Naive thymus-derived CD4-positive, alpha-beta T cell (primary cell): ENCODE measurements at regions not wholly inside any gene's neighbourhood (a gene's known extent, or its start where the extent isn't known, plus 50 kb on each side); places are given as distances from the start of the nearest gene placed in this dataset.

Experiments
- ATAC-seq: fragments of 150-1000 bp; cut with Tn5 transposase; 2 replicates; pipeline ENCODE4 v1.10.0; 2021; ENCODE audit warnings: mild to moderate bottlenecking, moderate library complexity
- CTCF ChIA-PET: fragments of 350-600 bp; sonication (Branson Sonifier 250); formaldehyde crosslinking; loops from one replicate; lab custom pipeline; 2021; ENCODE audit warnings: antibody characterized with exemption; lab: Charles Lee
- POLR2A ChIA-PET: fragments of 350-600 bp; sonication (Branson Sonifier 250); formaldehyde crosslinking; loops from one replicate; lab custom pipeline; 2021; ENCODE audit warnings: antibody characterized with exemption, inconsistent platforms; lab: Charles Lee
- DNase-seq, 9 donors: peaks; one replicate each; pipeline versions ENCODE4 v3.0.0 to v3.0.0-alpha.2; 2020 to 2022; ENCODE audit warnings: mixed read lengths in 1 of 9
- H3K27ac ChIP-seq: one replicate; pipeline ENCODE4 v1.7.0; 2013; ENCODE audit warnings: mild to moderate bottlenecking, low read depth, low read length, moderate library complexity
- H3K27me3 ChIP-seq, 2 donors: one replicate each; pipeline ENCODE4 v1.7.0; 2013; ENCODE audit warnings: low read length in 2 of 2, mild to moderate bottlenecking in 2 of 2, moderate library complexity in 2 of 2; ENCODE audit not compliant: control insufficient read depth in 2 of 2, insufficient read depth in 2 of 2
- H3K36me3 ChIP-seq, 3 experiments: 1 replicate in 2 of 3; 2 replicates in 1 of 3; pipeline ENCODE4 v1.7.0; 2013; ENCODE audit warnings: low read length in 3 of 3, mild to moderate bottlenecking in 3 of 3, moderate library complexity in 1 of 3; ENCODE audit not compliant: insufficient read depth in 3 of 3, control insufficient read depth in 2 of 3
- H3K4me1 ChIP-seq, 2 donors: one replicate each; pipeline ENCODE4 v1.7.0; 2013; ENCODE audit warnings: low read length in 2 of 2, mild to moderate bottlenecking in 2 of 2, moderate library complexity in 1 of 2; ENCODE audit not compliant: control insufficient read depth in 2 of 2, insufficient read depth in 2 of 2
- H3K4me3 ChIP-seq: 2 replicates; pipeline ENCODE4 v1.7.0; 2013; ENCODE audit warnings: mild to moderate bottlenecking, low read length
- H3K9me3 ChIP-seq, 3 experiments: 1 replicate in 2 of 3; 2 replicates in 1 of 3; pipeline ENCODE4 v1.7.0; 2013; ENCODE audit warnings: low read length in 3 of 3; ENCODE audit not compliant: control insufficient read depth in 2 of 3
- H3K27ac Mint-ChIP-seq, 9 donors: one replicate each; pipeline ENCODE4 v1.8.0; 2020 to 2022; ENCODE audit warnings: mixed read lengths in 9 of 9, mild to moderate bottlenecking in 8 of 9, moderate library complexity in 5 of 9, inconsistent platforms in 2 of 9
- H3K27me3 Mint-ChIP-seq, 5 donors: one replicate each; pipeline ENCODE4 v1.8.0; 2021 to 2022; ENCODE audit warnings: mixed read lengths in 5 of 5, mild to moderate bottlenecking in 1 of 5
- H3K36me3 Mint-ChIP-seq, 5 donors: one replicate each; pipeline ENCODE4 v1.8.0; 2020 to 2022; ENCODE audit warnings: mixed read lengths in 5 of 5, mild to moderate bottlenecking in 3 of 5, inconsistent platforms in 1 of 5
- H3K4me1 Mint-ChIP-seq, 7 donors: one replicate each; pipeline ENCODE4 v1.8.0; 2020 to 2022; ENCODE audit warnings: mixed read lengths in 7 of 7, mild to moderate bottlenecking in 3 of 7, inconsistent platforms in 1 of 7
- H3K4me3 Mint-ChIP-seq, 10 donors: one replicate each; pipeline ENCODE4 v1.8.0; 2020 to 2022; ENCODE audit warnings: mild to moderate bottlenecking in 10 of 10, mixed read lengths in 10 of 10, moderate library complexity in 6 of 10, inconsistent platforms in 2 of 10
- H3K9me3 Mint-ChIP-seq, 11 donors: one replicate each; pipeline ENCODE4 v1.8.0; 2020 to 2022; ENCODE audit warnings: mixed read lengths in 11 of 11, mild to moderate bottlenecking in 4 of 11, inconsistent platforms in 1 of 11, moderate library complexity in 1 of 11
- intact Hi-C, 2 donors: fragments of 100-400 bp; cut with micrococcal nuclease; formaldehyde crosslinking; loops; one replicate each; pipeline ENCODE4 v1.15.1; 2023

- POLR2A ChIA-PET, result no interaction called here
- no peaks in the 10 kb centered on the region for H3K4me1 Mint-ChIP-seq
- H3K36me3 ChIP-seq, result no peaks in the 10 kb centered on the region
- H3K27ac ChIP-seq, result no peak overlapping the region
- no peak overlapping the region for H3K27ac Mint-ChIP-seq
- CTCF ChIA-PET, result no interaction called here
- H3K4me3 ChIP-seq, result no peak overlapping the region
- H3K9me3 ChIP-seq, result no peaks in the 10 kb centered on the region
- no peaks in the 10 kb centered on the region for H3K27me3 ChIP-seq
- peaks cover 0 to 3% (median 0%) of the 10 kb centered on the region in 11 donors for H3K9me3 Mint-ChIP-seq
- H3K27me3 Mint-ChIP-seq, result no peaks in the 10 kb centered on the region
- H3K4me1 ChIP-seq, result no peaks in the 10 kb centered on the region
- no peak overlapping the region for H3K4me3 Mint-ChIP-seq
- DNase-seq (no peak), ATAC-seq (no peak)
- no peaks in the 10 kb centered on the region for H3K36me3 Mint-ChIP-seq
- intact Hi-C loops, result no loop called here
Measured at GRCh38 chrX:128848374-128848773, 674.9 kb downstream of the SMARCA1 start.

- H3K27me3 ChIP-seq, result no peaks in the 10 kb centered on the region
- no peaks in the 10 kb centered on the region for H3K4me1 Mint-ChIP-seq
- no peak for ATAC-seq
- H3K4me3 ChIP-seq, result no peak overlapping the region
- no peak overlapping the region for H3K27ac ChIP-seq
- no peaks in the 10 kb centered on the region for H3K27me3 Mint-ChIP-seq
- H3K4me3 Mint-ChIP-seq, result no peak overlapping the region
- intact Hi-C loops, result no loop called here
- no peak for DNase-seq
- ChIA-PET CTCF (no interaction called here), POLR2A (no interaction called here)
- H3K9me3 ChIP-seq, result no peaks in the 10 kb centered on the region
- H3K36me3 ChIP-seq, result no peaks in the 10 kb centered on the region
- H3K4me1 ChIP-seq, result no peaks in the 10 kb centered on the region
- peaks cover 0 to 3% (median 0%) of the 10 kb centered on the region in 11 donors for H3K9me3 Mint-ChIP-seq
- no peak overlapping the region for H3K27ac Mint-ChIP-seq
- no peaks in the 10 kb centered on the region for H3K36me3 Mint-ChIP-seq
Measured at GRCh38 chrX:128846385-128846784, 676.9 kb downstream of the SMARCA1 start.

- CTCF ChIA-PET, result interaction anchor here (0.7 kb wide), 1 partner anchor 1014 kb away, joined by 3 read pairs; no protein-coding TSS in a partner anchor
- Histone ChIP-seq H3K4me1 (no peaks in the 10 kb centered on the region), H3K27me3 (no peaks in the 10 kb centered on the region), H3K27ac (no peak overlapping the region), H3K9me3 (no peaks in the 10 kb centered on the region), H3K4me3 (no peak overlapping the region), H3K36me3 (no peaks in the 10 kb centered on the region)
- H3K4me1 Mint-ChIP-seq, result no peaks in the 10 kb centered on the region
- H3K27me3 Mint-ChIP-seq, result peaks cover 0 to 4% (median 0%) of the 10 kb centered on the region in 5 donors
- DNase-seq (no peak), ATAC-seq (no peak)
- H3K9me3 Mint-ChIP-seq, result no peaks in the 10 kb centered on the region
- no peaks in the 10 kb centered on the region for H3K36me3 Mint-ChIP-seq
- H3K27ac Mint-ChIP-seq, result no peak overlapping the region
- H3K4me3 Mint-ChIP-seq, result no peak overlapping the region
- intact Hi-C loops, result no loop called here
- POLR2A ChIA-PET, result no interaction called here
Measured at GRCh38 chrX:128818690-128819089, 704.6 kb downstream of the SMARCA1 start.

- Mint-ChIP-seq H3K9me3 (no peaks in the 10 kb centered on the region), H3K27ac (no peak overlapping the region), H3K27me3 (peaks cover 0 to 4% (median 0%) of the 10 kb centered on the region in 5 donors), H3K4me3 (no peak overlapping the region), H3K4me1 (no peaks in the 10 kb centered on the region), H3K36me3 (no peaks in the 10 kb centered on the region)
- no peaks in the 10 kb centered on the region for H3K36me3 ChIP-seq
- H3K9me3 ChIP-seq, result no peaks in the 10 kb centered on the region
- no peak overlapping the region for H3K27ac ChIP-seq
- H3K27me3 ChIP-seq, result no peaks in the 10 kb centered on the region
- intact Hi-C loops, result no loop called here
- H3K4me3 ChIP-seq, result no peak overlapping the region
- CTCF ChIA-PET, result no interaction called here
- ATAC-seq, result no peak
- no peak for DNase-seq
- H3K4me1 ChIP-seq, result no peaks in the 10 kb centered on the region
- POLR2A ChIA-PET, result no interaction called here
Measured at GRCh38 chrX:128816919-128817318, 706.4 kb downstream of the SMARCA1 start.

- POLR2A ChIA-PET, result no interaction called here
Measured at GRCh38 chrX:128807367-128807766, 715.9 kb downstream of the SMARCA1 start.

GRCh38 chrX:128805236-128805635, 718.1 kb downstream of the SMARCA1 start:
- peaks cover 0 to 9% (median 0%) of the 10 kb centered on the region in 3 experiments for H3K9me3 ChIP-seq
- H3K4me3 ChIP-seq, result no peak overlapping the region
- Mint-ChIP-seq H3K36me3 (no peaks in the 10 kb centered on the region), H3K27me3 (peaks cover 0 to 7% (median 0%) of the 10 kb centered on the region in 5 donors), H3K4me3 (no peak overlapping the region), H3K27ac (no peak overlapping the region), H3K4me1 (peaks cover 0 to 1% (median 0%) of the 10 kb centered on the region in 7 donors), H3K9me3 (peaks cover 0 to 26% (median 11%) of the 10 kb centered on the region in 11 donors)
- CTCF ChIA-PET, result no interaction called here
- H3K4me1 ChIP-seq, result no peaks in the 10 kb centered on the region
- H3K36me3 ChIP-seq, result no peaks in the 10 kb centered on the region
- intact Hi-C loops, result no loop called here
- POLR2A ChIA-PET, result no interaction called here
- H3K27me3 ChIP-seq, result no peaks in the 10 kb centered on the region
- no peak overlapping the region for H3K27ac ChIP-seq
- ATAC-seq, result no peak
- no peak for DNase-seq

More at GRCh38 chrX:128807367-128807766, 715.9 kb downstream of the SMARCA1 start:
- Histone ChIP-seq H3K27ac (no peak overlapping the region), H3K4me1 (no peaks in the 10 kb centered on the region), H3K36me3 (no peaks in the 10 kb centered on the region), H3K9me3 (peaks cover 0 to 9% (median 0%) of the 10 kb centered on the region in 3 experiments), H3K27me3 (no peaks in the 10 kb centered on the region), H3K4me3 (no peak overlapping the region)
- Mint-ChIP-seq H3K36me3 (no peaks in the 10 kb centered on the region), H3K27ac (peak overlapping the region in 1 of 9 donors; percentile 48), H3K4me1 (no peaks in the 10 kb centered on the region), H3K9me3 (peaks cover 0 to 26% (median 11%) of the 10 kb centered on the region in 11 donors), H3K4me3 (no peak overlapping the region), H3K27me3 (peaks cover 0 to 7% (median 0%) of the 10 kb centered on the region in 5 donors)
- intact Hi-C loops, result no loop called here
- DNase-seq (peak in 2 of 9 donors; percentile 4 to 35), ATAC-seq (no peak)
- CTCF ChIA-PET, result no interaction called here

- POLR2A ChIA-PET, result no interaction called here
Measured at GRCh38 chrX:128804828-128805227, 718.5 kb downstream of the SMARCA1 start.

More at GRCh38 chrX:128804828-128805227, 718.5 kb downstream of the SMARCA1 start:
- intact Hi-C loops, result no loop called here
- Histone ChIP-seq H3K36me3 (no peaks in the 10 kb centered on the region), H3K27ac (no peak overlapping the region), H3K4me3 (no peak overlapping the region), H3K4me1 (no peaks in the 10 kb centered on the region), H3K9me3 (peaks cover 0 to 9% (median 0%) of the 10 kb centered on the region in 3 experiments), H3K27me3 (no peaks in the 10 kb centered on the region)
- no peak for ATAC-seq
- peaks cover 0 to 7% (median 0%) of the 10 kb centered on the region in 5 donors for H3K27me3 Mint-ChIP-seq
- peaks cover 0 to 26% (median 11%) of the 10 kb centered on the region in 11 donors for H3K9me3 Mint-ChIP-seq
- DNase-seq, result no peak
- no peak overlapping the region for H3K4me3 Mint-ChIP-seq
- peaks cover 0 to 1% (median 0%) of the 10 kb centered on the region in 7 donors for H3K4me1 Mint-ChIP-seq
- CTCF ChIA-PET, result no interaction called here
- H3K36me3 Mint-ChIP-seq, result no peaks in the 10 kb centered on the region
- H3K27ac Mint-ChIP-seq, result no peak overlapping the region
